GM12878 (cell line): ENCODE measurements at regions not wholly inside any gene's neighbourhood (a gene's known extent, or its start where the extent isn't known, plus 50 kb on each side); places are given as distances from the start of the nearest gene placed in this dataset.

Experiments
- ATAC-seq: fragments of 200-7000 bp; cut with Tn5 transposase; 3 replicates; pipeline ENCODE4 v1.9.1; 2020; ENCODE audit warnings: mild to moderate bottlenecking, moderate library complexity
- BruUV-seq: library from RNA; stranded (reverse); fragments of 400-500 nt; replicated peaks from 2 replicates; lab custom pipeline; 2021; lab: Mats Ljungman, UMichigan
- CTCF ChIA-PET: fragments of 300-600 bp; sonication (Branson Sonifier 250); formaldehyde crosslinking; extraction: SDS; loops from one replicate; lab custom pipeline; 2021; ENCODE audit warnings: inconsistent platforms; lab: Yijun Ruan, JAX
- POLR2A ChIA-PET: fragments of 350-600 bp; formaldehyde crosslinking; extraction: SDS; loops from one replicate; lab custom pipeline; 2021; ENCODE audit warnings: inconsistent platforms; lab: Charles Lee
- RAD21 ChIA-PET: fragments of 300-600 bp; sonication (Branson Sonifier 250); formaldehyde crosslinking; loops from one replicate; lab custom pipeline; 2023; ENCODE audit warnings: antibody characterized with exemption; ENCODE audit not compliant: unreplicated experiment; lab: Charles Lee
- SMC1A ChIA-PET: fragments of 300-600 bp; sonication (Branson Sonifier 250); formaldehyde crosslinking; loops from one replicate; lab custom pipeline; 2023; ENCODE audit not compliant: unreplicated experiment, uncharacterized antibody; lab: Charles Lee
- DNase-seq: peaks from one replicate; pipeline ENCODE4 v3.0.0-alpha.2; 2011; ENCODE audit warnings: low read depth, low spot score
- FAIRE-seq: peaks from 3 replicates; lab custom pipeline; 2011; peaks lifted over from hg19 to GRCh38; lab: Jason Lieb, UNC
- H2AFZ ChIP-seq: 2 replicates; pipeline ENCODE4 v1.6.0; 2011; ENCODE audit warnings: low read depth, low read length, control low read depth; ENCODE audit not compliant: control insufficient read depth
- H3K27ac ChIP-seq: 2 replicates; pipeline ENCODE4 v1.5.1; 2011; ENCODE audit warnings: control low read depth; ENCODE audit not compliant: control insufficient read depth, insufficient read depth
- H3K27me3 ChIP-seq, 2 experiments: replicated peaks in 1 of 2; 2 replicates each; pipeline versions ENCODE4 v1.6.0 to v1.6.1; 2011; ENCODE audit warnings: low read length in 1 of 2; ENCODE audit not compliant: control insufficient read depth in 2 of 2, insufficient read depth in 2 of 2
- H3K36me3 ChIP-seq, 2 experiments: 2 replicates each; pipeline ENCODE4 v1.5.1; 2011; ENCODE audit warnings: low read length in 1 of 2; ENCODE audit not compliant: control insufficient read depth in 2 of 2, insufficient read depth in 2 of 2
- H3K4me1 ChIP-seq: 2 replicates; pipeline ENCODE4 v1.6.1; 2011; ENCODE audit warnings: mild to moderate bottlenecking, low read length, moderate library complexity, mixed read lengths; ENCODE audit not compliant: control insufficient read depth, insufficient read depth
- H3K4me2 ChIP-seq: 2 replicates; pipeline ENCODE4 v1.6.0; 2011; ENCODE audit warnings: control low read depth; ENCODE audit not compliant: control insufficient read depth, insufficient read depth
- H3K4me3 ChIP-seq: fragments of 200-600 bp; sonication (generic); 2 replicates; pipeline ENCODE4 v1.5.1; 2016
- H3K79me2 ChIP-seq: 2 replicates; pipeline ENCODE4 v1.6.0; 2011; ENCODE audit warnings: low read length; ENCODE audit not compliant: control insufficient read depth, insufficient read depth
- H3K9ac ChIP-seq: 2 replicates; pipeline ENCODE4 v1.8.0; 2011; ENCODE audit warnings: low read length, control low read depth, mixed read lengths; ENCODE audit not compliant: control insufficient read depth, insufficient read depth
- H3K9me3 ChIP-seq: replicated peaks from 3 replicates; pipeline ENCODE4 v1.5.1; 2011; ENCODE audit warnings: mild to moderate bottlenecking, low read length; ENCODE audit not compliant: control insufficient read depth, insufficient read depth
- H4K20me1 ChIP-seq: 2 replicates; pipeline ENCODE4 v1.6.0; 2011; ENCODE audit not compliant: control insufficient read depth, insufficient read depth
- BACH1 ChIP-seq: fragments of 450-650 bp; IDR thresholded peaks from 2 replicates; pipeline ENCODE4 v1.6.1; 2017; ENCODE audit warnings: mild to moderate bottlenecking, borderline replicate concordance
- BCL3 ChIP-seq: IDR thresholded peaks from 2 replicates; pipeline ENCODE4 v1.6.1; 2011; ENCODE audit warnings: borderline replicate concordance, low read depth, mild to moderate bottlenecking, moderate library complexity, low read length; ENCODE audit not compliant: insufficient read depth, poor library complexity, severe bottlenecking
- CEBPB ChIP-seq, 2 experiments: fragments of 150-350 bp in 1 of 2; IDR thresholded peaks; 2 replicates each; pipeline ENCODE4 v1.6.1; 2012 to 2014; ENCODE audit warnings: low read depth in 2 of 2, low read length in 2 of 2, borderline replicate concordance in 1 of 2, inconsistent platforms in 1 of 2
- FOS ChIP-seq: IDR thresholded peaks from 3 replicates; pipeline ENCODE4 v1.6.1; 2011; ENCODE audit warnings: borderline replicate concordance; ENCODE audit not compliant: insufficient read length; ENCODE audit errors: extremely low read depth
- MYC ChIP-seq: IDR thresholded peaks from 2 replicates; pipeline ENCODE4 v1.6.1; 2011; ENCODE audit warnings: mild to moderate bottlenecking, low read length, moderate library complexity, inconsistent platforms; ENCODE audit not compliant: insufficient read depth, insufficient replicate concordance, insufficient read length, severe bottlenecking
- NKRF ChIP-seq: fragments of 450-650 bp; conservative IDR thresholded peaks from 2 replicates; pipeline ENCODE4 v1.6.1; 2017; ENCODE audit warnings: mild to moderate bottlenecking, moderate library complexity
- NR2F1 ChIP-seq: fragments of 450-650 bp; conservative IDR thresholded peaks from 2 replicates; pipeline ENCODE4 v1.6.1; 2017; ENCODE audit warnings: mild to moderate bottlenecking
- PAX5 ChIP-seq: IDR thresholded peaks from 2 replicates; pipeline ENCODE4 v1.6.1; 2011; ENCODE audit warnings: low read depth, low read length, borderline replicate concordance
- PRDM15 ChIP-seq: fragments of 450-650 bp; formaldehyde crosslinking; IDR thresholded peaks from 2 replicates; pipeline ENCODE4 v1.4.0; 2020; ENCODE audit warnings: mild to moderate bottlenecking, moderate library complexity
- SMAD1 ChIP-seq: fragments of 450-650 bp; IDR thresholded peaks from 2 replicates; pipeline ENCODE4 v1.6.1; 2018; ENCODE audit warnings: mild to moderate bottlenecking, low read depth; ENCODE audit not compliant: partially characterized antibody
- STAT1 ChIP-seq: fragments of 450-650 bp; conservative IDR thresholded peaks from 2 replicates; pipeline ENCODE4 v1.6.1; 2014; ENCODE audit warnings: antibody characterized with exemption, mild to moderate bottlenecking
- YY1 ChIP-seq: IDR thresholded peaks from 2 replicates; pipeline ENCODE4 v1.6.1; 2011; ENCODE audit warnings: low read depth, mild to moderate bottlenecking, low read length
- ZBTB4 ChIP-seq: fragments of 450-650 bp; formaldehyde crosslinking; IDR thresholded peaks from 2 replicates; pipeline ENCODE4 v1.4.0; 2022; ENCODE audit warnings: mild to moderate bottlenecking, moderate library complexity
- ZNF24 ChIP-seq: fragments of 450-650 bp; IDR thresholded peaks from 2 replicates; pipeline ENCODE4 v1.6.1; 2017; ENCODE audit warnings: antibody characterized with exemption, mild to moderate bottlenecking
- WGBS: methylation state at CpG from one replicate; pipeline ENCODE4 v1.1.6; 2016; ENCODE audit warnings: low lambda C conversion rate; ENCODE audit not compliant: insufficient replicate concordance, insufficient coverage; ENCODE audit errors: missing lambda C conversion rate; 5-methylcytosine and 5-hydroxymethylcytosine counted together
- in situ Hi-C: fragments of 300-500 bp; cut with MboI; formaldehyde crosslinking; loops from 9 replicates; pipeline ENCODE4 v1.14.3; 2018; ENCODE audit warnings: mixed read lengths
- intact Hi-C: fragments of 100-400 bp; cut with micrococcal nuclease; formaldehyde crosslinking; loops from one replicate; pipeline ENCODE4 v1.14.2; 2022; ENCODE audit not compliant: unreplicated experiment

GRCh38 chr3:181971424-181971823, 259.7 kb downstream of the SOX2 start:
- DNase-seq, result no peak
- H3K79me2 ChIP-seq, result no peaks in the 10 kb centered on the region
- intact Hi-C loops (no loop called here), in situ Hi-C loops (no loop called here)
- no peaks in the 10 kb centered on the region for H3K4me1 ChIP-seq
- ChIA-PET SMC1A (no interaction called here), POLR2A (no interaction called here), CTCF (no interaction called here), RAD21 (no interaction called here)
- no peaks in the 10 kb centered on the region for H3K9me3 ChIP-seq
- ATAC-seq, result no peak
- no peaks in the 10 kb centered on the region for H3K36me3 ChIP-seq
- no peak overlapping the region for H3K4me2 ChIP-seq
- no peak overlapping the region for H2AFZ ChIP-seq
- H4K20me1 ChIP-seq, result no peaks in the 10 kb centered on the region
- H3K27ac ChIP-seq, result no peak overlapping the region
- no peak overlapping the region for H3K4me3 ChIP-seq
- 47% methylated on average over 2 of the region's 2 CpGs for WGBS
- no peak for FAIRE-seq
- no peak overlapping the region for H3K9ac ChIP-seq
- BruUV-seq, result no TSS peak
- H3K27me3 ChIP-seq, result peaks cover 0 to 1% of the 10 kb centered on the region in 2 experiments; a peak in 2 of 4 replicates
- TF ChIP-seq NKRF (no peak), ZNF24 (no peak), MYC (no peak), NR2F1 (no peak), STAT1 (no peak), BACH1 (no peak), CEBPB (IDR thresholded peaks at IDR 0.05; ENCODE audit: borderline replicate concordance in 1 of 2, low read depth in 2 of 2, low read length in 2 of 2) (no peak), ZBTB4 (no peak), FOS (no peak), BCL3 (no peak), PRDM15 (CRISPR knock-in tag) (no peak), PAX5 (no peak), SMAD1 (no peak), YY1 (no peak)
